Stimulated activated CD8-positive, alpha-beta memory T cell treated with anti-CD3 and anti-CD28 coated beads, Interleukin-2, amount 100 ng/mL, for 1 hour (primary cell): ENCODE measurements at regions not wholly inside any gene's neighbourhood (a gene's known extent, or its start where the extent isn't known, plus 50 kb on each side); places are given as distances from the start of the nearest gene placed in this dataset.

Experiments
- DNase-seq, 2 donors: peaks; one replicate each; pipeline ENCODE4 v3.0.0-alpha.2; 2020; ENCODE audit warnings: low read depth in 2 of 2

- DNase-seq, result no peak
Observed at GRCh38 chr12:130073721-130074120, 88.5 kb upstream of the FZD10 start.

- no peak for DNase-seq
Observed at GRCh38 chr12:130074661-130075406, 87.4 kb upstream of the FZD10 start.

GRCh38 chr12:130075497-130076076 lies 86.7 kb upstream of the FZD10 start:
- DNase-seq, result no peak

- no peak for DNase-seq
Observed at GRCh38 chr12:130076126-130076525, 86.1 kb upstream of the FZD10 start.

- no peak for DNase-seq
Observed at GRCh38 chr12:130076752-130077151, 85.5 kb upstream of the FZD10 start.

GRCh38 chr12:130078852-130079251 lies 83.4 kb upstream of the FZD10 start:
- no peak for DNase-seq

- DNase-seq, result no peak
Observed at GRCh38 chr12:130079279-130079678, 83.0 kb upstream of the FZD10 start.

GRCh38 chr12:130080205-130080604 lies 82.1 kb upstream of the FZD10 start:
- no peak for DNase-seq

GRCh38 chr12:130081117-130081805 lies 81.0 kb upstream of the FZD10 start:
- no peak for DNase-seq

- DNase-seq, result no peak
Observed at GRCh38 chr12:130083002-130083401, 79.3 kb upstream of the FZD10 start.

GRCh38 chr12:130083734-130084133 lies 78.5 kb upstream of the FZD10 start:
- DNase-seq, result no peak

GRCh38 chr12:130084359-130084758 lies 77.9 kb upstream of the FZD10 start:
- no peak for DNase-seq

- DNase-seq, result no peak
Observed at GRCh38 chr12:130086248-130086647, 76.0 kb upstream of the FZD10 start.

- no peak for DNase-seq
Observed at GRCh38 chr12:130086797-130087196, 75.5 kb upstream of the FZD10 start.

- DNase-seq, result no peak
Observed at GRCh38 chr12:130087222-130087621, 75.0 kb upstream of the FZD10 start.

- DNase-seq, result no peak
Observed at GRCh38 chr12:130088504-130088903, 73.8 kb upstream of the FZD10 start.

GRCh38 chr12:130090542-130090941 lies 71.7 kb upstream of the FZD10 start:
- no peak for DNase-seq

- DNase-seq, result no peak
Observed at GRCh38 chr12:130093380-130093779, 68.9 kb upstream of the FZD10 start.

- DNase-seq, result no peak
Observed at GRCh38 chr12:130097342-130097741, 64.9 kb upstream of the FZD10 start.

GRCh38 chr12:130097798-130098255 lies 64.4 kb upstream of the FZD10 start:
- no peak for DNase-seq

GRCh38 chr12:130098301-130099005 lies 63.8 kb upstream of the FZD10 start:
- DNase-seq, result no peak

- DNase-seq, result no peak
Observed at GRCh38 chr12:130100634-130101362, 61.5 kb upstream of the FZD10 start.
